Upper lobe of right lung (tissue), 1 donor: ENCODE measurements at regions not wholly inside any gene's neighbourhood (a gene's known extent, or its start where the extent isn't known, plus 50 kb on each side); places are given as distances from the start of the nearest gene placed in this dataset.

Experiments
- ATAC-seq: fragments of 200-7000 bp; cut with Tn5 transposase; one replicate; pipeline ENCODE4 v1.9.1; 2020; ENCODE audit warnings: mild to moderate bottlenecking, moderate library complexity
- DNase-seq: peaks from one replicate; pipeline ENCODE4 v3.0.0-alpha.2; 2020
- H3K27ac ChIP-seq: fragments of 200-600 bp; one replicate; pipeline ENCODE4 v1.8.0; 2022
- H3K27me3 ChIP-seq: fragments of 200-600 bp; one replicate; pipeline ENCODE4 v1.8.0; 2022; ENCODE audit warnings: mild to moderate bottlenecking
- H3K36me3 ChIP-seq: fragments of 200-600 bp; one replicate; pipeline ENCODE4 v1.8.0; 2022
- H3K4me1 ChIP-seq: fragments of 200-600 bp; one replicate; pipeline ENCODE4 v1.8.0; 2022
- H3K4me3 ChIP-seq: fragments of 200-600 bp; one replicate; pipeline ENCODE4 v1.8.0; 2022; ENCODE audit warnings: mild to moderate bottlenecking
- H3K9me3 ChIP-seq: fragments of 200-600 bp; one replicate; pipeline ENCODE4 v1.8.0; 2022
- CTCF ChIP-seq: fragments of 200-600 bp; IDR thresholded peaks from one replicate; pipeline ENCODE4 v1.8.0; 2022; ENCODE audit warnings: antibody characterized with exemption
- intact Hi-C: fragments of 100-400 bp; cut with DNase I; formaldehyde crosslinking; loops from one replicate; pipeline ENCODE4 v1.11.0; 2022
- donor health status: DM: no; HTN: yes; CAD: no; lungs with severe emphysema.

DNA sequence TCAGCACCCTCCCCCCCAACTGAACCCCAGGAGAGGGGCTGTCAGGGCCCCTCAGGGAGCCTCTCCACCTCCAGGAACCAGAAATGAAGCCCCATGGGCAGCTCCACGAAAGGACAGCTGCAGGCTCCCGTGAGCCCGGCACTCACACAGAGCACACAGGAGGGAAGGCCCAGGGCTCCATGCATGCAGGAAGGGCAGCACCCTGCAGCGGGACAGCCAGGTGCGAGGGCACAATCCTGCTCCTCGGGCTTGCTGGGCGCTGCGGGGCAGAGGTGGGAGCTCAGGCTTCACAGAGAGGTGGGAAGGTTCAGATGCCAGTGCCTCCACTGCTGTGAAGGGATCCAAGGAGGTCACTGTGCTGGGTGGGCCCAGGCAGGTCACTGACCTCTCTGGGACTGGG lies 90.0 kb downstream of the HMX1 start:
- Histone ChIP-seq H3K9me3 (no peaks in the 10 kb centered on the region), H3K27me3 (no peaks in the 10 kb centered on the region), H3K4me3 (no peak overlapping the region), H3K36me3 (no peaks in the 10 kb centered on the region), H3K4me1 (no peaks in the 10 kb centered on the region), H3K27ac (no peak overlapping the region)
- DNase-seq = no peak
- intact Hi-C loops = no loop called here
- TF ChIP-seq CTCF = no peak
- no peak for ATAC-seq

GRCh38 chr4:8780596-8781368 lies 90.9 kb downstream of the HMX1 start:
- ATAC-seq (no peak), DNase-seq (no peak)
- Histone ChIP-seq H3K4me1 (no peaks in the 10 kb centered on the region), H3K27ac (no peak overlapping the region), H3K36me3 (no peaks in the 10 kb centered on the region), H3K4me3 (no peak overlapping the region), H3K27me3 (no peaks in the 10 kb centered on the region), H3K9me3 (no peaks in the 10 kb centered on the region)
- no peak for TF ChIP-seq CTCF
- intact Hi-C loops = no loop called here

DNA sequence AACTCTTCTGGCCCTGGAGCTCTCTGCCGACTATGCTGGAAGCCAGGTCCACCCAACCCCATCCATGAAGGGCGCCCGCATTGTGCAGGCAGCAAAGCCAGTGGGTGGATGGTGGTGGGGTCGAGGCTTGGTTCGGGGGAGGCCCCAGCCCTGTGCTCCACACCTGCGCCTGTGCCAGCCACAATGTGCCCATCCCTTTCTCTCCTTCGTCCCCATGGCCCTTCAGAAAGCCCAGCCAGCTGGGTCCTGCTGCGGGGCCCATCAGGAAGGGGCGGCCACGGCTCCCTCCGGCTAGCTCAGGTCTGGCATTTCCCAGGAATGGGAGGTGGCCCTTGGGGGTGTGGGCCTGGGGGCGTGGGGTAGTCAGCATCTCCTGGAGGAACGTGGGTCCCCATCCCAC lies 91.6 kb downstream of the HMX1 start:
- Histone ChIP-seq H3K4me1 (no peaks in the 10 kb centered on the region), H3K36me3 (no peaks in the 10 kb centered on the region), H3K9me3 (no peaks in the 10 kb centered on the region), H3K4me3 (no peak overlapping the region), H3K27me3 (no peaks in the 10 kb centered on the region), H3K27ac (no peak overlapping the region)
- DNase-seq (no peak), ATAC-seq (no peak)
- no peak for TF ChIP-seq CTCF
- intact Hi-C loops = no loop called here

DNA sequence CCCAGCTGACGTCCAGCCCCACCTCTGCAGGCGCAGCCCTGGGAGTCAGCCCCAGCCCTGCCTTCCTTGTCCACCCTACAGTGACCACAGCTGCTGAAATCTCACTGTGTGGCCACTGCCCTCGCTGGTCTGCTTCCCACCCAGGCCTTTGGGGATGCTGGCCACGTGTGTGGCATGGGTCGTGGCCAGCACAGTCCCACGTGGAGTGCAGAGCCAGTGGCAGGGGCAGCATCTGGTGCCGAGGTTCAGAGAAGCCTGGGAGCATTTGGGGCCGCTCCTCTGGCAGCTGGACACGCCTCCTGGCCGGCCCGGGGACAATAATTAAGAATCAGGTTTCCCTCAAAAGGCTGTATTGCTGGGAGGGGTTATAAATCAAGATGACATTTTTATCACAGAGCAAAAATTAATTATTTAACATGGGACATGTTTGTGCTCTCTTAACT lies 92.1 kb downstream of the HMX1 start:
- DNase-seq (no peak), ATAC-seq (no peak)
- intact Hi-C loops = no loop called here
- Histone ChIP-seq H3K4me3 (no peak overlapping the region), H3K36me3 (no peaks in the 10 kb centered on the region), H3K4me1 (no peaks in the 10 kb centered on the region), H3K27me3 (no peaks in the 10 kb centered on the region), H3K27ac (no peak overlapping the region), H3K9me3 (no peaks in the 10 kb centered on the region)
- no peak for TF ChIP-seq CTCF

- H3K4me3 ChIP-seq = no peak overlapping the region
- no peaks in the 10 kb centered on the region for H3K36me3 ChIP-seq
- H3K27ac ChIP-seq = no peak overlapping the region
- H3K4me1 ChIP-seq = no peaks in the 10 kb centered on the region
- TF ChIP-seq CTCF = no peak
- no peaks in the 10 kb centered on the region for H3K27me3 ChIP-seq
- no peak for ATAC-seq
- no peaks in the 10 kb centered on the region for H3K9me3 ChIP-seq
- intact Hi-C loops = no loop called here
- DNase-seq = no peak
Observed at GRCh38 chr4:8778760-8779159, 92.9 kb downstream of the HMX1 start.

GRCh38 chr4:8778291-8778690 lies 93.3 kb downstream of the HMX1 start:
- H3K4me3 ChIP-seq = no peak overlapping the region
- H3K9me3 ChIP-seq = no peaks in the 10 kb centered on the region
- no peak for DNase-seq
- no peak overlapping the region for H3K27ac ChIP-seq
- no peak for TF ChIP-seq CTCF
- H3K27me3 ChIP-seq = no peaks in the 10 kb centered on the region
- intact Hi-C loops = no loop called here
- no peaks in the 10 kb centered on the region for H3K4me1 ChIP-seq
- no peak for ATAC-seq
- no peaks in the 10 kb centered on the region for H3K36me3 ChIP-seq
